Activated CD4-positive, alpha-beta memory T cell treated with anti-CD3 and anti-CD28 coated beads for 36 hours (primary cell): ENCODE measurements at regions not wholly inside any gene's neighbourhood (a gene's known extent, or its start where the extent isn't known, plus 50 kb on each side); places are given as distances from the start of the nearest gene placed in this dataset.

ENCODE experiments used
- CTCF ChIA-PET: fragments of 350-600 bp; sonication (Branson Sonifier 250); formaldehyde crosslinking; loops from one replicate; lab custom pipeline; 2021; ENCODE audit warnings: antibody characterized with exemption, inconsistent platforms; lab: Charles Lee
- POLR2A ChIA-PET: fragments of 350-600 bp; sonication (Branson Sonifier 250); formaldehyde crosslinking; loops from one replicate; lab custom pipeline; 2021; ENCODE audit warnings: antibody characterized with exemption; lab: Charles Lee
- DNase-seq: peaks from one replicate; pipeline ENCODE4 v3.0.0-alpha.2; 2020
- H3K27ac Mint-ChIP-seq: one replicate; pipeline ENCODE4 v1.8.0; 2021; ENCODE audit warnings: mixed read lengths
- H3K27me3 Mint-ChIP-seq: one replicate; pipeline ENCODE4 v1.8.0; 2021; ENCODE audit warnings: mixed read lengths
- H3K36me3 Mint-ChIP-seq: one replicate; pipeline ENCODE4 v1.8.0; 2021; ENCODE audit warnings: mixed read lengths
- H3K4me1 Mint-ChIP-seq: one replicate; pipeline ENCODE4 v1.8.0; 2021; ENCODE audit warnings: low read depth, mixed read lengths
- H3K4me3 Mint-ChIP-seq: one replicate; pipeline ENCODE4 v1.8.0; 2021; ENCODE audit warnings: mild to moderate bottlenecking, mixed read lengths
- H3K9me3 Mint-ChIP-seq: one replicate; pipeline ENCODE4 v1.8.0; 2021; ENCODE audit warnings: mixed read lengths
- intact Hi-C: fragments of 100-400 bp; cut with micrococcal nuclease; formaldehyde crosslinking; loops from one replicate; pipeline ENCODE4 v1.15.1; 2023

GRCh38 chr22:48643066-48643731 is 1184.5 kb downstream of the BRD1 start:
- POLR2A ChIA-PET = no interaction called here
- intact Hi-C loops = no loop called here
- H3K36me3 Mint-ChIP-seq = no peaks in the 10 kb centered on the region
- no peak overlapping the region for H3K27ac Mint-ChIP-seq
- H3K4me3 Mint-ChIP-seq = no peak overlapping the region
- no peaks in the 10 kb centered on the region for H3K4me1 Mint-ChIP-seq
- no peaks in the 10 kb centered on the region for H3K27me3 Mint-ChIP-seq
- CTCF ChIA-PET = no interaction called here
- DNase-seq = no peak
- H3K9me3 Mint-ChIP-seq = no peaks in the 10 kb centered on the region

GRCh38 chr22:48642550-48642949 is 1185.1 kb downstream of the BRD1 start:
- Mint-ChIP-seq H3K36me3 (no peaks in the 10 kb centered on the region), H3K27me3 (no peaks in the 10 kb centered on the region), H3K9me3 (no peaks in the 10 kb centered on the region), H3K4me3 (no peak overlapping the region), H3K27ac (no peak overlapping the region), H3K4me1 (no peaks in the 10 kb centered on the region)
- POLR2A ChIA-PET = no interaction called here
- intact Hi-C loops = no loop called here
- no peak for DNase-seq
- CTCF ChIA-PET = no interaction called here

- no peak for DNase-seq
- Mint-ChIP-seq H3K27me3 (no peaks in the 10 kb centered on the region), H3K4me1 (no peaks in the 10 kb centered on the region), H3K27ac (no peak overlapping the region), H3K4me3 (no peak overlapping the region), H3K9me3 (no peaks in the 10 kb centered on the region), H3K36me3 (no peaks in the 10 kb centered on the region)
- intact Hi-C loops = no loop called here
- ChIA-PET POLR2A (no interaction called here), CTCF (no interaction called here)
These were observed 1185.7 kb downstream of the BRD1 start for GRCh38 chr22:48641906-48642475.

- Mint-ChIP-seq H3K9me3 (no peaks in the 10 kb centered on the region), H3K27ac (no peak overlapping the region), H3K27me3 (no peaks in the 10 kb centered on the region), H3K36me3 (no peaks in the 10 kb centered on the region), H3K4me3 (no peak overlapping the region), H3K4me1 (peaks cover 2% of the 10 kb centered on the region)
- no peak for DNase-seq
- intact Hi-C loops = no loop called here
- POLR2A ChIA-PET = no interaction called here
- CTCF ChIA-PET = no interaction called here
These were observed 1186.5 kb downstream of the BRD1 start for GRCh38 chr22:48640890-48641841.

GRCh38 chr22:48639896-48640748 is 1187.6 kb downstream of the BRD1 start:
- CTCF ChIA-PET = no interaction called here
- DNase-seq = no peak
- POLR2A ChIA-PET = no interaction called here
- H3K36me3 Mint-ChIP-seq = no peaks in the 10 kb centered on the region
- no peaks in the 10 kb centered on the region for H3K27me3 Mint-ChIP-seq
- no peak overlapping the region for H3K4me3 Mint-ChIP-seq
- no peak overlapping the region for H3K27ac Mint-ChIP-seq
- intact Hi-C loops = no loop called here
- no peaks in the 10 kb centered on the region for H3K9me3 Mint-ChIP-seq
- peaks cover 2% of the 10 kb centered on the region for H3K4me1 Mint-ChIP-seq

- peaks cover 2% of the 10 kb centered on the region for H3K4me1 Mint-ChIP-seq
- no peak overlapping the region for H3K27ac Mint-ChIP-seq
- CTCF ChIA-PET = no interaction called here
- H3K9me3 Mint-ChIP-seq = no peaks in the 10 kb centered on the region
- POLR2A ChIA-PET = no interaction called here
- H3K27me3 Mint-ChIP-seq = no peaks in the 10 kb centered on the region
- no peaks in the 10 kb centered on the region for H3K36me3 Mint-ChIP-seq
- H3K4me3 Mint-ChIP-seq = no peak overlapping the region
- no peak for DNase-seq
- intact Hi-C loops = no loop called here
These were observed 1188.5 kb downstream of the BRD1 start for GRCh38 chr22:48639021-48639795.

GRCh38 chr22:48637231-48637630 is 1190.4 kb downstream of the BRD1 start:
- POLR2A ChIA-PET = no interaction called here
- intact Hi-C loops = no loop called here
- no peak overlapping the region for H3K4me3 Mint-ChIP-seq
- H3K36me3 Mint-ChIP-seq = no peaks in the 10 kb centered on the region
- CTCF ChIA-PET = no interaction called here
- H3K9me3 Mint-ChIP-seq = no peaks in the 10 kb centered on the region
- no peak for DNase-seq
- H3K4me1 Mint-ChIP-seq = peaks cover 2% of the 10 kb centered on the region
- H3K27ac Mint-ChIP-seq = no peak overlapping the region
- H3K27me3 Mint-ChIP-seq = no peaks in the 10 kb centered on the region

GRCh38 chr22:48636746-48637145 is 1190.9 kb downstream of the BRD1 start:
- POLR2A ChIA-PET = no interaction called here
- Mint-ChIP-seq H3K36me3 (no peaks in the 10 kb centered on the region), H3K27me3 (no peaks in the 10 kb centered on the region), H3K9me3 (no peaks in the 10 kb centered on the region), H3K27ac (no peak overlapping the region), H3K4me1 (peaks cover 2% of the 10 kb centered on the region), H3K4me3 (no peak overlapping the region)
- CTCF ChIA-PET = no interaction called here
- DNase-seq = no peak
- intact Hi-C loops = no loop called here

- intact Hi-C loops = no loop called here
- Mint-ChIP-seq H3K9me3 (no peaks in the 10 kb centered on the region), H3K4me3 (no peak overlapping the region), H3K27me3 (no peaks in the 10 kb centered on the region), H3K27ac (no peak overlapping the region), H3K36me3 (no peaks in the 10 kb centered on the region), H3K4me1 (peaks cover 2% of the 10 kb centered on the region)
- ChIA-PET CTCF (no interaction called here), POLR2A (no interaction called here)
- DNase-seq = no peak
These were observed 1191.9 kb downstream of the BRD1 start for GRCh38 chr22:48635816-48636215.

- H3K9me3 Mint-ChIP-seq = no peaks in the 10 kb centered on the region
- H3K36me3 Mint-ChIP-seq = no peaks in the 10 kb centered on the region
- no peak overlapping the region for H3K27ac Mint-ChIP-seq
- no peak for DNase-seq
- peaks cover 2% of the 10 kb centered on the region for H3K4me1 Mint-ChIP-seq
- intact Hi-C loops = no loop called here
- H3K4me3 Mint-ChIP-seq = no peak overlapping the region
- ChIA-PET POLR2A (no interaction called here), CTCF (no interaction called here)
- no peaks in the 10 kb centered on the region for H3K27me3 Mint-ChIP-seq
These were observed 1192.6 kb downstream of the BRD1 start for GRCh38 chr22:48635031-48635430.

- ChIA-PET POLR2A (no interaction called here), CTCF (no interaction called here)
- Mint-ChIP-seq H3K27me3 (no peaks in the 10 kb centered on the region), H3K36me3 (no peaks in the 10 kb centered on the region), H3K9me3 (no peaks in the 10 kb centered on the region), H3K27ac (no peak overlapping the region), H3K4me1 (peaks cover 2% of the 10 kb centered on the region), H3K4me3 (no peak overlapping the region)
- no peak for DNase-seq
- intact Hi-C loops = no loop called here
These were observed 1193.5 kb downstream of the BRD1 start for GRCh38 chr22:48633996-48634836.
